GM18511 (cell line): ENCODE measurements at regions not wholly inside any gene's neighbourhood (a gene's known extent, or its start where the extent isn't known, plus 50 kb on each side); places are given as distances from the start of the nearest gene placed in this dataset.

Experiments
- ATAC-seq: cut with Tn5 transposase; IDR thresholded peaks from one replicate; pipeline ENCODE4 v1.9.1; 2021; ENCODE audit warnings: mild to moderate bottlenecking, moderate library complexity; ENCODE audit not compliant: unreplicated experiment

GRCh38 chr3:69579306-69580041 lies 159.8 kb upstream of the MITF start:
- no peak for ATAC-seq

GRCh38 chr3:69569520-69569919 lies 169.7 kb upstream of the MITF start:
- no peak for ATAC-seq

GRCh38 chr3:69568951-69569350 lies 170.3 kb upstream of the MITF start:
- no peak for ATAC-seq

GRCh38 chr3:69568458-69568857 lies 170.8 kb upstream of the MITF start:
- no peak for ATAC-seq

DNA sequence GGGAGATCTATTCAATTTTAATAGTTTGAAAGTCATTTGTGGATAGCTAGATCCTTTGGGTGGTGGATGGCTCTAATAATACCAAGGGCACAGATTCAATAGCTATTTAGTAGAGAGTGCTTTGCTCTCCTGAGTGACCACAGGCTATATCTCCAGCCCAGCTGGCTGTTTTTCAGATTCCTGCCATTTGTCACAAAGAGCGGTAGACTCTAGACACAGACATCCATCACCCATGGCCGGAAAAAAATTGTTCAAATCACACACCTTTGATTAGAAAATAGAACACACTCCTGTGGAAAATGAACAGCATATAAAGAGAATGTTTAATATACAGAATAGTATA lies 171.6 kb upstream of the MITF start:
- ATAC-seq = no peak

DNA sequence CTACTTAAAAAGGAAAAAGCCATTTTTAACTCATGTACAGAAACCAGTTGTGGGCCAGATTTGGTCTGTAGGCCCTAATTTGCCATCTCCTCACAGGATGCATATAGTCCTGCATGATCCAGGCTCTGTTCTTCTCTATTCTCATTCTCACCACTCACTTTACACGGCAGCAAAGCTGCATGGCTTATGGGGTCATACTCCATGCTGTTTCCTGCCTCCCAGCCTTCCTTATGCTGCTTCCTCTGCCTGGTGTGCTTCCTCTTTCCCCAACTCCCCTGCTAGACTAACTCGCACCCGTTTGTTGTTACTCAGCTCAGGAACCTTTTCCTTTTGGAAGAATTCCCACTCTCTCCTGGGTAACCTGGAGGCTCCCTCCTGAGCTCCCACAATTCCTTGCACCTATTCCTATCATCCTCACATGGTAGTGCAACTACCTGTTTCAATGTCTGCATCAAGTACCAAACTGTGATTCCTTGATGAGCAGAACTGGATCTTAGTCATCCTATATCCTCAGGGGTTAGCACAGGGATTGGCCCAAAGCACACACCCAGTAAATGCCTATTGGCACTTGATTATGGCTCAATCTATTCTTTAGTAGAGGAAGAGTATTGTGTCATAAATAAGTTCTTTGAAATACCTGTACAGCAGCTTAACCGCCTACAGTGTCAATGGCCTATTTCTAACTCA lies 172.1 kb upstream of the MITF start:
- no peak for ATAC-seq

GRCh38 chr3:69566275-69566674 lies 173.0 kb upstream of the MITF start:
- no peak for ATAC-seq

DNA sequence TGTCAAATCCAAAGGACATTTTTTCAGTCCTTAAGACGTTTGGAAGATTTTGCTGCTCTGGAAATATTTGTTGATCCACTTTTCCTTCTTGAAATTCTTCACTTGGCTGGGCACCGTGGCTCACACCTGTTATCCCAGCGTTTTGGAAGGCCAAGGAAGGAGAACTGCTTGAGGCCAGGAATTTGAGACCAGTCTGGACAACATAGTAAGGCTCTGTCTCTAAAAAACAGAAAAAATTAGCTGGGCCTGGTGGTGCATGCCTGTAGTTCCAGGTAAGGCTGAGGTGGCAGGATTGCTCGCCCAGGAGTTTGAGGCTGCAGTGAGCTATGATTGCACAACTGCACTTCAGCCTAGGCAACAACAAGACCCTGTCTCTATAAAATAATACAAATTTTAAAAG lies 173.9 kb upstream of the MITF start:
- ATAC-seq = no peak

GRCh38 chr3:69563981-69564380 lies 175.3 kb upstream of the MITF start:
- ATAC-seq = no peak

- ATAC-seq = no peak
Measured at GRCh38 chr3:69563151-69563550, 176.1 kb upstream of the MITF start.

- ATAC-seq = no peak
Measured at GRCh38 chr3:69562020-69562419, 176.1 kb upstream of the FRMD4B start.

GRCh38 chr3:69560818-69561217 lies 174.9 kb upstream of the FRMD4B start:
- no peak for ATAC-seq

DNA sequence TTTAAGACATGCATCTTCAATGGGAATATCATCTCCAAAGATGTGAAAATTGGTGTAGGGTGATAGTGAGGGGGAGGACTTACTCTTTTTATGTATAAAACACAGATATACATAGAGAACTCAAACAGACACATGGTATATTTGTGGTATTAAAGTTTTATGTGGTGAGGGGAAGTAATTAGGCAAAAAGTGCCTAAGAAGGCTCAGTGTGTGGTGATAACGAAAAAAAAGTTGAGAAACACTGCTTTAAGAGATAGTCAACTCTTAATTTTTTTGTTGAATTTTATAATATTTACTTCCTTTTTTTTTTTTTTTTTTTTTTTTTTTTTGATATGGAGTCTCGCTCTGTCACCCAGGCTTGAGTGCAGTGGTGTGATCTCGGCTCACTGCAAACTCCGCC lies 174.2 kb upstream of the FRMD4B start:
- no peak for ATAC-seq

DNA sequence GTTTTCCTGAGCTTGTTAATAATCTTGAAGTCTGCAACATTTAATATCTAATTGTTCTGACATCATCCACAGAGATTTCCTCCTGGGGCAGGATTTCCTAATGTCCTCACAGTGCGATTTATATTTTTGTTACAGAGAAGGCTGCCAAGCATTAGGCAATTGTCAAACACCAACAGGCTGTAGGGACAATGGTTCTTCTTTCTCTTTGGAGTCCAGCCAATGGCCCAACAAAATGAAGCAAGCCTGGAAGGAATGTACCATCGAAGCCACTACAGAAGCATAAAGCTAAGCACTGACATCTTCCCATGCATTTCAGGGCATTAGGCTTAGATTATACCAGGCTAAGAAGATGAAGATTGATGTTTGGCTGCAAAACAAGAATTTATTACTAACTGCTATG lies 173.0 kb upstream of the FRMD4B start:
- no peak for ATAC-seq

GRCh38 chr3:69554576-69554975 lies 168.7 kb upstream of the FRMD4B start:
- ATAC-seq = no peak

GRCh38 chr3:69553888-69554287 lies 168.0 kb upstream of the FRMD4B start:
- no peak for ATAC-seq

DNA sequence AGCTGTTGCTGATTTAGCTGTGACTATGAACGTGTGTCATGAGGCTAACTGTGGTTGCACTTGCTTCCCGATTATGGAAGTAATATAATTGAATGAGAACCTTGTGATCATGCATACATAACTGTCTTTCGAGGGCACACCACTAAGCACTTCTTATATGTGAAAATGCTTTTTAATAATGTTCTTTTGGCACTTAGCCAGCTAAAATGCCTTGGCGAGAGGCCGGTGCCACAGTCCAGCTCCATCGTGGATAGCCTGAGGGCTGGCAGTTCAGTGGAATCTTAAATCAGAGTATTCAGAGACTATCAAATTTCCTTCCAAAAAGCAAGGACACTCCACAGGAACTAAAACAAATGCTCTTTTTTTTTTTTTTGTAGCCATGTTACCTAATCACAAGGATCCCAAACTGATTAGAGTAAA lies 161.6 kb upstream of the FRMD4B start:
- no peak for ATAC-seq

DNA sequence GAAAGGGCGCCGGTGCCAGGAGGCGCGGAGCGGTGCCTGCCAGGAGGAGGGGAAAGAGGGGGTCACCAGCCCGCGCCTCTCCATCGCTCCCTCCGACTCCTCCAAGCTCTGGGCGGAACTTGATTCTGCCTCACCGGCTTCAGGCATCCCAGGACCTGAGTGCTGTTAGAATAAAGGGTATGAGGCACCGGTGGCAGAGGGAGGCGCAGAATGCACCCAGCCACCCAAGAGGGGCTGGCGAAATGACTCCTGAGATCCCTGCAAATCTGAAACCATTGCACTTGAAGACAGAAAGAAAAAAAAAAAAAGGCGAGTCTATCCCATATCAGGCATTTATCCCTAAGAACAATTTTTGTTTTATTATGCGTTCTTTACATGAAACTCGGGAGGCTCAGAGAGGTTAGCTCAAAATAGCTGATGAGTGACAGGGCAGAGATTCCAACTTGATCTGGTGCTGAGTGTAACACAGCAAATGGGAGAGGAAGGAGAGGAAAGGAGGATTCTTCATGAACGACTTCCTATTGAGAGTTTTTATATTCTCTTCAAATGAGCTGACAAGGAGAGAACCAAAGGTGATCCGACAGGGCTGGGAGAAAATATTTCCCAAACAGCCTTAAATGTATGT lies 157.0 kb upstream of the FRMD4B start:
- no peak for ATAC-seq

DNA sequence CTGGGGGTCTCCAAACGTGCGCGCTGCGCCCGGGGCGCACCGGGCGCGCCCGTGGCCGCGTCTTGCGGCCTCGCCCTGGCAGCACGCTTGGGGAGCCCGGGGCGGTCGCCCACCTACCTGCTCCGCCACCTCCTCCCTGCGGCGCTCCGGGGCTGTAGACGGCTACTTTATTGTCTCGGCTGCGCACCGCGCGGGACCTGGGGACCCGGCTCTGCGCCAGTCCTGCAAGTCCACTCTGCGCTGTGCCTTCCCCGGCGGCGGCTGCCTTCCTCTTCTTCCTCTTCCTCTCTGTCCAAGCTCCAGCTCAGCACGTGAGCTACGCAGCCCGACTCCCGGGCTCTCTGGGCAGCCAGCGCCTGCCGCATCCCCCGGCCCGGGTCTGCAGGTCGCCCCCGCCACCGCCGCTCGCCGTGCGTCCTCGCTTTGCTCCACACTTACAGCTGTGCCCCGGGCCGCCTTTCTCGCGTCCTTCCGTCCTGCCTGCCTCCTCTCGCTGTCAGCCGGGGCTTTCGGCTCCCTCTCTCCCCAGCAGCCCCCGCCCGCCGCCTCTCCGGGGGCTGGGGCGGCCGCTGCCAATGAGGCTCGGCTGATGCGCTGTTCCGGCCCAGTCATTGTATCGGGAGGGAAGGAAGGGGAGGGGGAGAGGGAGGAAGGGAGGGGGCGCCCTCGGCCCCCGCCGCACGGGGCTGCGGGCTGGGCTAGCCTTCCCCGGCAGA lies 156.4 kb upstream of the FRMD4B start:
- ATAC-seq = no peak

- ATAC-seq = no peak
Measured at GRCh38 chr3:69541711-69542088, 155.8 kb upstream of the FRMD4B start.

- no peak for ATAC-seq
Measured at GRCh38 chr3:69540706-69541581, 155.1 kb upstream of the FRMD4B start.
